BLaER1 (cell line): ENCODE measurements at regions not wholly inside any gene's neighbourhood (a gene's known extent, or its start where the extent isn't known, plus 50 kb on each side); places are given as distances from the start of the nearest gene placed in this dataset.
A peak's percentile ranks its signal among the peaks of the same experiment; 100 is the strongest.

ENCODE experiments used
- H3K27ac ChIP-seq: shearing (Covaris generic); formaldehyde crosslinking; 2 replicates; pipeline ENCODE4 v1.8.1; 2022
- H3K27me3 ChIP-seq: shearing (Covaris generic); formaldehyde crosslinking; 2 replicates; pipeline ENCODE4 v1.8.1; 2022
- H3K36me3 ChIP-seq: shearing (Covaris generic); formaldehyde crosslinking; 2 replicates; pipeline ENCODE4 v1.8.1; 2022
- H3K4me1 ChIP-seq: shearing (Covaris generic); formaldehyde crosslinking; 2 replicates; pipeline ENCODE4 v1.8.1; 2022
- H3K4me2 ChIP-seq: shearing (Covaris generic); formaldehyde crosslinking; 2 replicates; pipeline ENCODE4 v1.8.1; 2022
- H3K4me3 ChIP-seq: shearing (Covaris generic); formaldehyde crosslinking; 2 replicates; pipeline ENCODE4 v1.8.1; 2022
- H3K9ac ChIP-seq: shearing (Covaris generic); formaldehyde crosslinking; 2 replicates; pipeline ENCODE4 v1.8.1; 2022
- H3K9me3 ChIP-seq: shearing (Covaris generic); formaldehyde crosslinking; 2 replicates; pipeline ENCODE4 v1.8.1; 2022
- H4K20me1 ChIP-seq: shearing (Covaris generic); formaldehyde crosslinking; 2 replicates; pipeline ENCODE4 v1.8.1; 2022
- Cebpa-rat ChIP-seq: shearing (Covaris generic); IDR thresholded peaks from 2 replicates; pipeline ENCODE4 v1.8.1; 2022

DNA sequence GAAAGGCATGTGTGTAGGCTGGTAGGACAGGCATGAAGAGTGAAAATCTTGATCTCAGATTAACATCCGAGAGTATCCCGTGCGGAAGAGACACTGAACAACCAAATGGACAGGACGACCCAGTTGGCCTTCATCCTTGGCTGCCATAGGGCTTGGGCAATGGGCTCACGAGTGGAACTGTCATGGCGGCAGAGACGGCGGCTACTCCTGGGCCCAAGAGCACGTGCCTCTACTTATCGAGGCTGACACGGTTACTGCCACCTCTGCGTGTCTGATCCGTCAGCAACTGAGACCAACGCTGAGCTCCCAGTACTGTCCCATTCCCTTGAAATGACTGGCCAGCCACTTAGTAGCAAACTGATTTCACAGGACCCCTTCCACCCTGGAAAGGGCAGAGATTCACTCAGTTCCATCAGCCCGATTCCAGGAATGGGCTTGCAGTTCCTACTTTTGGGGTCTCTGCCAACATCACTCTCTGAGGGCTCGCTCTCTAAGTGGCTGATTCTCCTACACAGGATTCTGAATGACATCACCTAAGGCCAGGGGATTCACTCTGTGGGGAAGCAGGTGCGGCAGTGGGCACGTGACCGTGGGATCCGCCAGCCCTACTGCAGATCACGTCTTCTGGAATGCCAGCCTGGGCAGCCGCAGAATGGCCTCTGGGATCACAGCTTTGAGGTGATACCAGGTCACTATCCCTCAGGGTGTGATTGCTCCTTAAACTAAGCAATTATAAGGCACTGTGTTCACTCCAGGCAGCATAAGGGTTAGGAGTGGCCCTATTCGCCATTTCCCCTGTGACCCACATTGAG lies 97.8 kb downstream of the RPS6KA4 start:
- H3K4me3 ChIP-seq = no peak overlapping the region
- no peaks in the 10 kb centered on the region for H4K20me1 ChIP-seq
- no peaks in the 10 kb centered on the region for H3K9me3 ChIP-seq
- H3K9ac ChIP-seq = no peak overlapping the region
- peaks cover 16% of the 10 kb centered on the region for H3K4me1 ChIP-seq
- H3K4me2 ChIP-seq = no peak overlapping the region
- no peak overlapping the region for H3K27ac ChIP-seq
- H3K27me3 ChIP-seq = no peaks in the 10 kb centered on the region
- H3K36me3 ChIP-seq = no peaks in the 10 kb centered on the region
- TF ChIP-seq Cebpa-rat = no peak

- Histone ChIP-seq H3K9ac (no peak overlapping the region), H3K9me3 (no peaks in the 10 kb centered on the region), H3K4me3 (no peak overlapping the region), H3K4me1 (peaks cover 16% of the 10 kb centered on the region), H3K36me3 (no peaks in the 10 kb centered on the region), H3K27me3 (no peaks in the 10 kb centered on the region), H4K20me1 (no peaks in the 10 kb centered on the region), H3K4me2 (no peak overlapping the region), H3K27ac (no peak overlapping the region)
- no peak for TF ChIP-seq Cebpa-rat
Observed at GRCh38 chr11:64457416-64458010, 98.2 kb upstream of the SLC22A11 start.

DNA sequence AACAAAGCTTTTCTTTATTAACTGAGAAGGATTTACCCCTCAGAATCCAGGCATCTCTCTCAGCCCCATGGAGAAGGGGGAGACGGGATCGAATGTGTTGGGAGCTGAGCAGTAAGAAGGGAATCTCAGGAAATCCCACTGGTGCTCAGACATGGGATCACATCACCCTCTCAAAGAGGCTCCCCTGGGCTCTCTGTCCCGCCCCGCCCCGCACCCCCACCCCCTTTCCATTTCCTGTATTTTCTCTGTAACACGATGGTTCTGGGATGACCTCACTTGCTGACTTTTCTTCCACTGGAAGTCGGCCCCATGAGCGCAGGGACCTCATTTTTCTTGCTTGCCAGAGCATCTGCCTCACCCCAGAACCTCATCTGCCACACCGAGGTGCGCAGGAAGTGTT lies 96.7 kb upstream of the SLC22A11 start:
- no peaks in the 10 kb centered on the region for H3K9me3 ChIP-seq
- H3K27me3 ChIP-seq = no peaks in the 10 kb centered on the region
- H3K36me3 ChIP-seq = no peaks in the 10 kb centered on the region
- no peak overlapping the region for H3K9ac ChIP-seq
- H3K4me1 ChIP-seq = peaks cover 17% of the 10 kb centered on the region
- TF ChIP-seq Cebpa-rat = no peak
- H4K20me1 ChIP-seq = no peaks in the 10 kb centered on the region
- no peak overlapping the region for H3K4me3 ChIP-seq
- no peak overlapping the region for H3K4me2 ChIP-seq
- H3K27ac ChIP-seq = no peak overlapping the region

DNA sequence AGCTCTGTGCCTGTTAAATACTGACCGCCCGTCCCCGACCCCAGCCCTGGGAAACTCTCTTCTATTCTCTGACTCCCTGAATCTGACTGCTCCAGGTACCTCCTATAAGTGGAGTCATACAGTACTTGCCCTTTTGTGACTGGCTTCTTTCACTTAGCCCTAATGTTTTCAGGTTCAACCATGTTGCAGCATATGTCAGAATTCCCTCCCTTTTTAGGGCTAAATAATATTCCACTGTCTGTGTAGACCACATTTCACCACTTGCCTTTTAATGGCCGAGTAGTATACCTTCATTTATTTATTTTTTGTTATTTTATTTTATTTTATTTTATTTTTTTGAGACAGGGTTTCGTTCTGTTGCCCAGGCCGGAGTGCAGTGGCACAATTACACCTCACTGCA lies 96.1 kb upstream of the SLC22A11 start:
- no peak overlapping the region for H3K27ac ChIP-seq
- no peak overlapping the region for H3K4me2 ChIP-seq
- H3K4me3 ChIP-seq = no peak overlapping the region
- H3K9me3 ChIP-seq = no peaks in the 10 kb centered on the region
- no peak for TF ChIP-seq Cebpa-rat
- H3K27me3 ChIP-seq = no peaks in the 10 kb centered on the region
- peaks cover 23% of the 10 kb centered on the region for H3K4me1 ChIP-seq
- H3K9ac ChIP-seq = no peak overlapping the region
- H3K36me3 ChIP-seq = no peaks in the 10 kb centered on the region
- H4K20me1 ChIP-seq = no peaks in the 10 kb centered on the region

DNA sequence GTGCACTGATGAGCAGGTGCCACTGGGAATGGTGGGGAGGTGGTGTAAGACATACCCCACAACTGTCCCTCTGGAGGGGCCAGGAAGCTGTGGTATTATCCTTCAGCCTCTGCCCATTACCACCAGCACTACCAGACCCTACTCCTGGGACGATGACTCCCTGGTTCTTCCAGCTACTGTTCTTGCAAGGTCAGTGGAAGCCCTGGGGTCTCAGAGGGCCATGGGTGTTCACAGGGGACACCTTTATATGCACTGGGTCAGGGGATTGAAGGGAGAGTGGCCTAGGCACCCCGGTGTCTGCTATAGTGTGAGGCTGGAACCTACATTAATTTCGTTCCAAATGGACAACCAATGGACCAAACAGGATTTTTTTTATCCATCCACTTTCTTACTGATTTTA lies 94.7 kb upstream of the SLC22A11 start:
- H3K4me1 ChIP-seq = peaks cover 17% of the 10 kb centered on the region
- H3K9me3 ChIP-seq = no peaks in the 10 kb centered on the region
- no peak for TF ChIP-seq Cebpa-rat
- no peaks in the 10 kb centered on the region for H3K27me3 ChIP-seq
- no peak overlapping the region for H3K27ac ChIP-seq
- H3K4me3 ChIP-seq = no peak overlapping the region
- no peak overlapping the region for H3K4me2 ChIP-seq
- no peaks in the 10 kb centered on the region for H4K20me1 ChIP-seq
- no peaks in the 10 kb centered on the region for H3K36me3 ChIP-seq
- H3K9ac ChIP-seq = no peak overlapping the region

GRCh38 chr11:64466115-64466718 lies 89.5 kb upstream of the SLC22A11 start:
- Histone ChIP-seq H3K4me1 (peaks cover 26% of the 10 kb centered on the region), H3K4me2 (peak overlapping the region; percentile 59), H3K27ac (0 out of 2 replicates have a peak overlapping the region, but pooled peaks have one; percentile 8), H4K20me1 (no peaks in the 10 kb centered on the region), H3K4me3 (no peak overlapping the region), H3K9me3 (no peaks in the 10 kb centered on the region), H3K9ac (no peak overlapping the region), H3K36me3 (no peaks in the 10 kb centered on the region), H3K27me3 (no peaks in the 10 kb centered on the region)
- TF ChIP-seq Cebpa-rat = peak; percentile 73; the same call in 1 of the 2 replicates

DNA sequence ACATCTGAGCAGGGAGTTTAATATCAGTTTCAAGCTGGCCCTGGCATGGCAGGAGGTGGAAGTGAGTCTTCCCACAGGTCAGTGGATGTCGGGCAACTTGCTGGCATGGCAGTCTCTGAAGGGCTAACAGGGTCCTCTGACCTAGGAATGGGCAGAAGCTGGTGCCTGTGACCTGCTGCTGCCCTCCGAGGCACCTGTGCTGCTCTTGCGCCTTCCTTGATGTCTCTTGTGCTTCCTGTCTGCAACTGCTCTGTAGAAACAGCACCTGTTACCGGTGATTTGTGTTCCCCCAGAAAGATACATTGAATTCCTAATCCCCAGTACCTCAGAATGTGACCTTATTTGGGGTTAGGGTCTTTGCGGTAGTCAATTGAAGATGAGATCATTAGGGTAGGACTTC lies 86.5 kb upstream of the SLC22A11 start:
- H3K27ac ChIP-seq = no peak overlapping the region
- H3K4me1 ChIP-seq = peaks cover 22% of the 10 kb centered on the region
- H3K9me3 ChIP-seq = no peaks in the 10 kb centered on the region
- H3K36me3 ChIP-seq = no peaks in the 10 kb centered on the region
- H3K4me2 ChIP-seq = no peak overlapping the region
- no peak for TF ChIP-seq Cebpa-rat
- no peak overlapping the region for H3K4me3 ChIP-seq
- no peaks in the 10 kb centered on the region for H3K27me3 ChIP-seq
- H4K20me1 ChIP-seq = no peaks in the 10 kb centered on the region
- no peak overlapping the region for H3K9ac ChIP-seq

- H4K20me1 ChIP-seq = no peaks in the 10 kb centered on the region
- no peaks in the 10 kb centered on the region for H3K27me3 ChIP-seq
- no peaks in the 10 kb centered on the region for H3K36me3 ChIP-seq
- H3K27ac ChIP-seq = no peak overlapping the region
- no peak overlapping the region for H3K4me3 ChIP-seq
- H3K4me1 ChIP-seq = peaks cover 14% of the 10 kb centered on the region
- no peak for TF ChIP-seq Cebpa-rat
- H3K9ac ChIP-seq = no peak overlapping the region
- H3K9me3 ChIP-seq = no peaks in the 10 kb centered on the region
- H3K4me2 ChIP-seq = no peak overlapping the region
Observed at GRCh38 chr11:64472593-64473455, 82.9 kb upstream of the SLC22A11 start.

GRCh38 chr11:64474680-64475079 lies 81.1 kb upstream of the SLC22A11 start:
- peaks cover 23% of the 10 kb centered on the region for H3K4me1 ChIP-seq
- no peaks in the 10 kb centered on the region for H4K20me1 ChIP-seq
- H3K4me2 ChIP-seq = no peak overlapping the region
- no peak overlapping the region for H3K9ac ChIP-seq
- H3K27ac ChIP-seq = no peak overlapping the region
- H3K4me3 ChIP-seq = no peak overlapping the region
- H3K27me3 ChIP-seq = no peaks in the 10 kb centered on the region
- no peaks in the 10 kb centered on the region for H3K9me3 ChIP-seq
- TF ChIP-seq Cebpa-rat = no peak
- no peaks in the 10 kb centered on the region for H3K36me3 ChIP-seq
